Limb (tissue), 2 donors: ENCODE measurements at regions not wholly inside any gene's neighbourhood (a gene's known extent, or its start where the extent isn't known, plus 50 kb on each side); places are given as distances from the start of the nearest gene placed in this dataset.

ENCODE experiments used
- DNase-seq, 2 donors: peaks; one replicate each; pipeline ENCODE4 v3.0.0-alpha.2; 2016; ENCODE audit errors: extremely low spot score in 2 of 2

- peak in 1 of 2 donors; percentile 33 for DNase-seq
Measured at GRCh38 chr16:86107215-86107825, 208.4 kb downstream of the IRF8 start.

- DNase-seq = no peak
Measured at GRCh38 chr16:86108062-86108461, 209.1 kb downstream of the IRF8 start.

GRCh38 chr16:86110134-86110533, 211.2 kb downstream of the IRF8 start:
- DNase-seq = no peak

DNA sequence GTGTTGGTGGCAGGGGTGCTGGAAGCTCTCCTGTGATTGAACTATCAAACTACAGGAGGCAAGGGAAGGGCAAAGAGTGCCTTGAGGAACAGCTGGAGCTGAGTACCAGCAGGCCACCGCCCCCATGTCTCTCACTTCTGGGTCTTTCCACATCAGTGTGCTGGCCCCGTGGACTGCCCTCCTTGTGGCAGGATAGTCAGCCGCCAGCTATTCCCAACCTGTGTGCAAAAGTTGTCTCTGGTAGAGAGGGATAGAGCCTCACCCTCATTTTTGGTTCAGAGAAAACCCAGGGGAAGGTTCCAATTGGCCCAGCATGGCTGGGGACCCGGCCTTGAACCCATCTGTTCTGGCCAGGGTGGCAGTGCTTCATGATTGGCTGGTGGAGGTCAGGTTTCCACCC, 211.8 kb downstream of the IRF8 start:
- DNase-seq = peak in 1 of 2 donors; percentile 12

DNA sequence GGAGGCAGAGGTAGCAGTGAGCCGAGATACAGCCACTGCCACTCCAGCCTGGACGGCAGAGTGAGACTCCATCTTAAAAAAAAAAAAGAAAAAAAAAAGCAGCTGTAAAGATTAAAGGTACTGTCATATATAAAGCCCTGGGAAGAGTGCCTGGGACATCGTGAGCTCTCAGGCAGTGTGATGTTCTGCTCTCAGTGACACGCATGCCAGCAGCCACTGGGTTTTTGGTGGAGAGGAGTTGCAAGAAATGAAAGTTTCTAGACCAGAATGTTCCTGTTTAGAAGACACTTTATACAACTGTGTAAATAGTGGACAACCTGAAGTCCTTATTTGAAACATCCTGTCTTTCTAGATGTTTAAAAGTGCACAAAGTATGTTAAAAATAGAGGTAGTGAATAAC, 213.2 kb downstream of the IRF8 start:
- DNase-seq = no peak

GRCh38 chr16:86117235-86117634, 218.3 kb downstream of the IRF8 start:
- DNase-seq = no peak

DNA sequence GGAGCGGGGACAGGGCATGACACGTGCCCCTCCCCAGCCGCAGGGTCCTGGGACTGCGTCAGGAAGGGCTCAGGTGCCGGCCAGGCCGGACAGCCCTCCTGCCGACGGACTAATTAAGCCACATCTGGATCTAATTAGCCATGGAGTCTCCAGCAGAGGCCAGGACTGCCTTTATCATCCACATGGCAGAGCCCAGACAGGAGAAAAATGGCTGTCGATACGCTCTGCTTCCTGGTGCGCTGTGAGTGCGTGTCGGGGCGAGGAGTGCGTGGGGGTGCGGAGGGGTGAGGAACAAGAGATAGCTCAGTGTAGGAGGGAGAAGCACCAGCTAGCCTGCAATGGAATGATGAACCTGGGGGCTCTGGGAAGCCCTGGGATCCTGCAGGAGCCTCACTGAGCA, 218.8 kb downstream of the IRF8 start:
- no peak for DNase-seq

DNA sequence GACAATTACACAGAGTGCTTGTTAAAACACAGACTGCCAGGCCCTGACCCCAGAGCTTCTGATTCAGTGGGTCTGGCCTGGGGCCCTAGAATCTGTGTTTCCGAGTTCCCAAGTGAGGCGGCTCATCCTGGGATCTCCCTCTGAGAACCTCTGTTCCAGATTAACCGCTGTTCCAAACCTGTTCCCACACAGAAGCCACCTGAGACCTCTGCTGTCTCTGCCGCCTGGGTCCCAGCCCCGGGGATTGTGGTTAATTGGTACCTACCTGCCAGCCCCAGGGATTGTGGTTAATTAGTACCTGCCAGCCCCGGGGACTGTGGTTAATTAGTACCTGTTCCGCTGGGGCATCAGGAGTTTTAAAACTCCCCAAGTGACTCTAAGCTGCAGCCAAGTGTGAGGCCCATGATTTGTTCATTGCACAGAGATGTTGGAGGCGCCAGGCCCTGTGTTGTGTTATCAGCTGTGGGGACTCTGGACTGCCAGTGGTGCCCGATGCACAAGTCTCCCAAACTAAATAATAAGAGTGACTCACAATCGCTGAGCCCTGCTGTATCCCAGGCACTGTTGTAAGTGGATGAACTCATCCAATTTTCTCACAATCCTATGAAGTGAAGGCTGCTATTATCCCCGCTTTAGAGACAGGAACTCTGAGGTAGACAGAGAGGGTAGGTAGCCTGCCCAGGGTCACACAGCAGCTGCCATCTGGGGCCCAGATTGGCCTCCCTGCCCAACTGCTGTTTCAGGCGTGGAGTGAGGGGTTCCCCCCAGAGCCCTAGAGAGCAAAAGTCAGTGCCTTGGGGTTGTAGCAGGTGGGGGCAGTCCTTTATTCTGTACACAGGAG, 219.7 kb downstream of the IRF8 start:
- no peak for DNase-seq

- no peak for DNase-seq
Measured at GRCh38 chr16:86120201-86121192, 221.5 kb downstream of the IRF8 start.

DNA sequence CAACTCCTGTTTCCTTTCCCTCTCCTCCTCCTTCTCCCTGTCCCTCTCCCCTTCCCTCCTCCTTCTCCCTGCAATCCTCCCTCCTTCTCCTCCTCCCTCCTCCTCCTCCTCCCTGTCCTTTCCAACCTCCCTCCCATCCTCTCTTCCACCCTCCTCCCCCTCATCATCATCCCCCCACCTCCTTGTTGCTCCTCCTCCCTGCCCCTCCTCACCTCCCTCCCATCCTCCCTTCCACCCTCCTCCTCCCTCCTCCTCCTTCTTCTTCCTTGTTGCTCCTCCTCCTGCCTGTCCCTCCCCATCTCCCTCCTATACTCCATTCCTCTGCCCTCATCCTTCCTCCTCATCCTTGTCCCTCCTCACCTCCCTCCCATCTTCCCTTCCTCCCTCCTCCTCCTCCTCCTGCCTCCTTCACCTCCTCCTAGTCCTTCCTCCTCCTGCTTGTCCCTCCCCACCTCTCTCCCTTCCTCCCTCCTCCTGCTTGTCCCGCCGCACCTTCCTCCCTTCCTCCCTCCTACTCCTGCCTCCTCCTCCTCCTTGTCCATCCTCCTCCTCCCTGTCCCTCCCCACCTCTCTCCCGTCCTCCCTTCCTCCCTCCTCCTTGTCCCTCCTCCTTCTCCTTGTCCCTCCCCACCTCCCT, 222.5 kb downstream of the IRF8 start:
- no peak for DNase-seq

DNA sequence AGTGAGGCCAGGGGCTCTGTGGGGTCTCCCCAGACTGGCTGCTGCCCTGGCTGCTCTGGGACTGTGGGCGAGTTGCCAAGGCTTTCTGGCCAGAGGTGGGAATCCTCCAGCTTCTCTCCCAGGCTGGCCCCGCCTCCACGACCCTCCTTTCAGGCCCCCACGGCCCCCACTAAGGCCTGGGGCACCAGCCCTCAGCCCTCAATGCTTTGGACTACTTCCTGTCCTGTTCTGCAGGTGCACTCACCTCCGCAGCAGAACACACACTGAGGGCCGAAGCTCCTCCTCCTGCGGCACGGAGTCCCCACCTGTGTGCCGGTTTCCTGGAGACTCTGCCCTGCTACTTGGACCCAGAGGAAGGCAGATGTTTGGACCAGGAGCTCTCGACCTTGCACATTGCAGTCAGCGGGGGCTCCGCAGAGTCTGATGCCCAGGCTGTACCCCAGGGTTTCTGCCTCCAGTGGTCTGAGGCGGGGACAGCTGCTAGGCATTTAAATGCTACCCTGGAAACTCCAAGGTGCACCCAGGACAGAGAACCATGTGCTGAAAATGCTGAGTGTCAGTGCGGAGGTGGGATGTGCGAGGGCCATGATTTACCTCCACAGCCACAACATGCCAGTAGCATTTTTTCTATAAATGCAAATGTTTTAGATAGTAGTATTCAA, 223.8 kb downstream of the IRF8 start:
- no peak for DNase-seq

DNA sequence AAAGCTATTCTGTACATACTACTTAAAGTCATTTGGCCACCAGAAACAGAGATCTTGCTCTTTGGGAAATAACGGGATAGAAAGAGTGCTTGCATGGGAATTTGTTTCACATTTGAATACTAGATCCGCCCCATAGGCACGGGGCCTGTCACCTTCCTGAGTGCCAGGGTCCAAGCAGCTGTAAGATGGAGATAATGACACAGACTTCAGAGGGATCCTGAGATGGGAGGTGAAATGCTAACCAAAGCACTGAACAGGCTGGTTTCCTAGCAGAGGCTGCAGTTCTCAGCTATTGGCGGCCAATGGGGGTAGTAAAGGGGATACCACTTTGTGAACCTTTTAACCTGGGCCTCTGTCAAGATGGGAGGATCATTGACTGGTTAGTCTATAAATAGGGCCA, 225.4 kb downstream of the IRF8 start:
- DNase-seq = no peak

GRCh38 chr16:86126891-86127290, 227.9 kb downstream of the IRF8 start:
- DNase-seq = no peak

DNA sequence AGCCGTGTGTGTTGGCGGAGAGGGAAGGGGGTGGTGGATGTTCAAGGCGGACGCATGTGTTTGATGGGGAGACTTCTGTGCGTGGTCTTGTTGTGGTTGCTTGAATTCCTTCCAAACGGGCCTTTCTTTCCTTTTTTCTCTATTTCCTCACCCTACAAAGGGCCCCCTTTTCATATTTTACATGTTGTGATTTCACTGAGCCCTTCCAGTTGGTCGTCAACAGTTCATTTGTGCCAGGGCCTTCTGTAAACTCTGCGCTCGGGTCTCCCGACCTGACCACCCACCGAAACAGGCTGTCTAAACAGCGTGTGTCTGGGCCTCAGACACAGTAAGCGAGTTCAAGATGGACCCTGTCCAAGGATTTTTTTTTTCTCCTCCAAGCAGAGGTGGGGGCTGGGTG, 228.4 kb downstream of the IRF8 start:
- no peak for DNase-seq

- no peak for DNase-seq
Measured at GRCh38 chr16:86128246-86128645, 229.3 kb downstream of the IRF8 start.

DNA sequence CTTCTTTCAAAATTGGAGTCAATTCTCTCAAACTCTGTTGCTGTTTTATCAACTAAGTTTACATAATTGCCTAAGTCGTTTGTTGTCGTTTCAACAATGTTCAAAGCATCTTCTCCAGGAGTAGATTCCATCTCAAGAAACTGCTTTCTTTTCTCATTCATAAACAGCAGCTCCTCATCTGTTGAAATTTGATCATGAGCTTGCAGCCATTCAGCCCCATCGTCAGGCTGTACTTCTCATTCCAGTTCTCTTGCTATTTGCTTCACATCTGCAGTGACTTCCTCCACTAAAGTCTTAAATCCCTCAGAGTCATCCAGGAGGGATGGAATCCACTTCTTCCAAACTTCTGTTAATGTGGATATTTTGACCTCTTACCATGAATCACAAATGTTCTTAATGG, 230.6 kb downstream of the IRF8 start:
- no peak for DNase-seq

DNA sequence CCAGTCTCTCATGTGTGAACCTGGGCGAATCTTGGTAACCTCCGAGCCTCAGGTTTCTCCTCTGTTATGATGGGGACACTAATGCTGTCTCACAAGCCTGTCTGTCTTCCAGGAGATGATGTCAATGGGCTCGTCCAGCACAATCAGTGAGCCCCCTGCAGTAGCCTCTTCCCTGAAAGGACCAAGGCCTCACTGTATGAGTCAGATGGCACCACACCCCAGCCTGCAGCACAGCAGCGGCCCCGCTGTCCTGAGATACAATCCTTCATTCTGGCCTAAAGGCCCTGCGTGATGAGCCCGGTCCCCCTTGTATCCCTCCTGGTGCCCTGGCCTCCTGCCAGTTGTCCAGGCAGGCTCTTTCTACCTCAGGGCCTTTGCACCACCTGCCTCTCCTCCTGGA, 234.4 kb downstream of the IRF8 start:
- DNase-seq = no peak

GRCh38 chr16:86133847-86134375, 234.9 kb downstream of the IRF8 start:
- DNase-seq = no peak

DNA sequence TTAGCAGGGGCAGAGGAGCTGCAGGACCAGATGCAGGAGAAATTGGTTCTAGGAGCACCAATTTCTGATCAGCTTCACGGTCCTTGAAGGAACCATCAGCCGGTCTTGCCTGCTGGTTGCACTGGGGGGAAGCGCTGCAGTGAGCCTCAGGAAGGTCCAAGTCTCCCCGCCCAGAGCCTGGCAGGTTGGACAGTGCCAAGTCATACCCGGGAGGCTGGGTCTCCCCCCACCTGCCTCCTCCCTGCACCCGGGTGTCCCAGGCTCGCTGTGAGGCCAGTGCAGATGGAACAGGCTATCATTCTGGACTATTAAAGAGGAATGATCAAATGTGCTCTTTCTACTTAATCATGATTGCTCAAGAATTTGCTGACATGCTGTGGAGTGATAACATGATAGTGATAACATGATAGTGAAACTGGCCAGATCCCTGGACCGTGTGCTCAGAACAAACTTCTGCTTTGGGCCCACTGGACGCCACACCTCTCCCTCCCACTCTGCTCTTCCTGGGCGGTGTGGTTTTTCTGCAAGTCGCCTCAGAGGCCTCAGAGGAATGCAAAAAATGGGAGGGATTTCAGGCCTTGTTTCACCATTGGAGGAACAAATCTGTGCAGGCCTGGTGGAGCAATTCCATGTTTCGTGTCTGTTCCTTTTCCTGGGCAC, 236.0 kb downstream of the IRF8 start:
- DNase-seq = no peak

- DNase-seq = no peak
Measured at GRCh38 chr16:86137359-86137758, 238.4 kb downstream of the IRF8 start.
